ENCODE measurements at regions not wholly inside any gene's neighbourhood (a gene's known extent, or its start where the extent isn't known, plus 50 kb on each side); places are given as distances from the start of the nearest gene placed in this dataset.

GRCh38 chr6:4188801-4189200 is 53.4 kb upstream of the ECI2 start:
- intact Hi-C loops (cut with DNase I), result no loop called here
- TF ChIP-seq CTCF (IDR thresholded peaks at IDR 0.05) (no peak), POLR2A (IDR thresholded peaks at IDR 0.05) (no peak)
- WGBS, 4 donors, result 89 to 93% (median 92%) methylated on average over 25 of the region's 25 CpGs

GRCh38 chr6:4187480-4187879 is 52.1 kb upstream of the ECI2 start:
- Histone ChIP-seq H3K9me3 (replicated peaks in 1 of 3) (no peaks in the 10 kb centered on the region), H3K4me3 (no peak overlapping the region), H3K27ac (no peak overlapping the region), H3K27me3 (no peaks in the 10 kb centered on the region), H3K4me1 (replicated peaks in 1 of 2) (no peaks in the 10 kb centered on the region), H3K36me3 (replicated peaks in 1 of 2) (no peaks in the 10 kb centered on the region)
- no peak for DNase-seq
- TF ChIP-seq CTCF (IDR thresholded peaks at IDR 0.05), result no peak
- TF ChIP-seq POLR2A (IDR thresholded peaks at IDR 0.05), result no peak
- intact Hi-C loops (cut with DNase I), result no loop called here
- WGBS, 4 donors, result 78 to 88% (median 81%) methylated on average over 2 of the region's 2 CpGs

More at GRCh38 chr6:4188801-4189200, 53.4 kb upstream of the ECI2 start:
- H3K27ac ChIP-seq, result no peak overlapping the region
- DNase-seq, result no peak
- no peaks in the 10 kb centered on the region for H3K36me3 ChIP-seq (replicated peaks in 1 of 2)
- no peak overlapping the region for H3K4me3 ChIP-seq
- H3K9me3 ChIP-seq (replicated peaks in 1 of 3), result no peaks in the 10 kb centered on the region
- H3K4me1 ChIP-seq (replicated peaks in 1 of 2), result no peaks in the 10 kb centered on the region
- no peaks in the 10 kb centered on the region for H3K27me3 ChIP-seq

- H3K9me3 ChIP-seq (replicated peaks in 1 of 3), result no peaks in the 10 kb centered on the region
- intact Hi-C loops (cut with DNase I), result no loop called here
- TF ChIP-seq CTCF (IDR thresholded peaks at IDR 0.05) (no peak), POLR2A (IDR thresholded peaks at IDR 0.05) (no peak)
- no peak overlapping the region for H3K27ac ChIP-seq
- H3K36me3 ChIP-seq (replicated peaks in 1 of 2), result no peaks in the 10 kb centered on the region
- H3K4me3 ChIP-seq, result no peak overlapping the region
- no peak for DNase-seq
- H3K4me1 ChIP-seq (replicated peaks in 1 of 2), result no peaks in the 10 kb centered on the region
- no peaks in the 10 kb centered on the region for H3K27me3 ChIP-seq
- 88 to 98% (median 93%) methylated on average over 4 of the region's 4 CpGs for WGBS, 4 donors
Measured at GRCh38 chr6:4186385-4186784, 51.0 kb upstream of the ECI2 start.

GRCh38 chr6:4185846-4186245 is 50.5 kb upstream of the ECI2 start:
- intact Hi-C loops (cut with DNase I), result no loop called here
- H3K27ac ChIP-seq, result no peak overlapping the region
- no peak for DNase-seq
- H3K4me1 ChIP-seq (replicated peaks in 1 of 2), result no peaks in the 10 kb centered on the region
- H3K9me3 ChIP-seq (replicated peaks in 1 of 3), result no peaks in the 10 kb centered on the region
- H3K36me3 ChIP-seq (replicated peaks in 1 of 2), result no peaks in the 10 kb centered on the region
- no peak overlapping the region for H3K4me3 ChIP-seq
- H3K27me3 ChIP-seq, result no peaks in the 10 kb centered on the region
- TF ChIP-seq POLR2A (IDR thresholded peaks at IDR 0.05), result no peak
- no peak for TF ChIP-seq CTCF (IDR thresholded peaks at IDR 0.05)
- 86 to 98% (median 93%) methylated on average over 2 of the region's 2 CpGs for WGBS, 4 donors

Data from adrenal gland (tissue), 9 donors.